GM12874 (cell line): ENCODE measurements at regions not wholly inside any gene's neighbourhood (a gene's known extent, or its start where the extent isn't known, plus 50 kb on each side); places are given as distances from the start of the nearest gene placed in this dataset.

Experiments
- CTCF ChIP-seq: IDR thresholded peaks from 2 replicates; pipeline ENCODE4 v1.5.1; 2011; ENCODE audit warnings: low read depth, mild to moderate bottlenecking, control low read depth, low read length, moderate library complexity; ENCODE audit not compliant: insufficient read depth

GRCh38 chr10:111774486-111774885 is 409.1 kb downstream of the GPAM start:
- TF ChIP-seq CTCF: no peak

GRCh38 chr10:111784436-111784835 is 399.1 kb downstream of the GPAM start:
- TF ChIP-seq CTCF: no peak

- TF ChIP-seq CTCF: no peak
Observed at GRCh38 chr10:111784946-111785465, 398.6 kb downstream of the GPAM start.

- TF ChIP-seq CTCF: no peak
Observed at GRCh38 chr10:111785921-111786320, 397.6 kb downstream of the GPAM start.

GRCh38 chr10:111789821-111790220 is 393.7 kb downstream of the GPAM start:
- TF ChIP-seq CTCF: no peak

- TF ChIP-seq CTCF: no peak
Observed at GRCh38 chr10:111801841-111802240, 381.7 kb downstream of the GPAM start.

GRCh38 chr10:111804781-111805180 is 378.8 kb downstream of the GPAM start:
- no peak for TF ChIP-seq CTCF
